GM23338 (cell line): ENCODE measurements at regions not wholly inside any gene's neighbourhood (a gene's known extent, or its start where the extent isn't known, plus 50 kb on each side); places are given as distances from the start of the nearest gene placed in this dataset.

ENCODE experiments used
- ATAC-seq: fragments of 200-7000 bp; cut with Tn5 transposase; 3 replicates; pipeline ENCODE4 v1.9.1; 2020
- DNase-seq: peaks from one replicate; pipeline ENCODE4 v3.0.0-alpha.2; 2015; ENCODE audit warnings: low spot score
- H2AFZ ChIP-seq: fragments of 200-600 bp; sonication (generic); 2 replicates; pipeline ENCODE4 v1.8.0; 2016; ENCODE audit warnings: antibody characterized with exemption, mild to moderate bottlenecking, moderate library complexity
- H3F3A ChIP-seq: fragments of 200-600 bp; sonication (generic); replicated peaks from 2 replicates; pipeline ENCODE4 v1.8.0; 2017; ENCODE audit warnings: antibody characterized with exemption, mixed run types, low read depth
- H3K27ac ChIP-seq: fragments of 200-600 bp; sonication (generic); 2 replicates; pipeline ENCODE4 v1.6.1; 2016; ENCODE audit warnings: low read depth
- H3K27me3 ChIP-seq: fragments of 200-600 bp; sonication (generic); 2 replicates; pipeline ENCODE4 v1.8.0; 2016; ENCODE audit warnings: mild to moderate bottlenecking, mixed run types, moderate library complexity; ENCODE audit not compliant: insufficient read depth
- H3K36me3 ChIP-seq: fragments of 200-600 bp; sonication (generic); 2 replicates; pipeline ENCODE4 v1.8.0; 2016; ENCODE audit warnings: mild to moderate bottlenecking; ENCODE audit not compliant: insufficient read depth
- H3K4me1 ChIP-seq: fragments of 200-600 bp; sonication (generic); 2 replicates; pipeline ENCODE4 v1.8.0; 2016; ENCODE audit warnings: mild to moderate bottlenecking, moderate library complexity; ENCODE audit not compliant: insufficient read depth
- H3K4me2 ChIP-seq: fragments of 200-600 bp; sonication (generic); 2 replicates; pipeline ENCODE4 v1.7.1; 2017; ENCODE audit warnings: mixed run types
- H3K4me3 ChIP-seq: fragments of 200-600 bp; sonication (generic); 2 replicates; pipeline ENCODE4 v1.6.1; 2016; ENCODE audit warnings: mixed run types
- H3K79me2 ChIP-seq: fragments of 200-600 bp; sonication (generic); replicated peaks from 2 replicates; pipeline ENCODE4 v1.8.0; 2017; ENCODE audit warnings: mild to moderate bottlenecking; ENCODE audit not compliant: insufficient read depth
- H3K9me2 ChIP-seq: fragments of 200-600 bp; sonication (generic); 2 replicates; pipeline ENCODE4 v1.8.0; 2017; ENCODE audit not compliant: insufficient read depth
- H4K20me1 ChIP-seq: fragments of 200-600 bp; sonication (generic); replicated peaks from 2 replicates; pipeline ENCODE4 v1.8.0; 2017; ENCODE audit warnings: mild to moderate bottlenecking; ENCODE audit not compliant: insufficient read depth
- H3K27ac Mint-ChIP-seq: 2 replicates; pipeline ENCODE4 v1.8.0; 2020; ENCODE audit warnings: inconsistent platforms, mild to moderate bottlenecking, moderate library complexity, mixed read lengths
- H3K27me3 Mint-ChIP-seq: 3 replicates; pipeline ENCODE4 v1.8.0; 2022; ENCODE audit warnings: low read depth, mild to moderate bottlenecking, moderate library complexity, mixed read lengths, inconsistent platforms; ENCODE audit not compliant: insufficient read depth, poor library complexity
- H3K36me3 Mint-ChIP-seq: 3 replicates; pipeline ENCODE4 v1.8.0; 2021; ENCODE audit warnings: low read depth, mild to moderate bottlenecking, inconsistent platforms, moderate library complexity, mixed read lengths
- H3K4me1 Mint-ChIP-seq: 3 replicates; pipeline ENCODE4 v1.8.0; 2020; ENCODE audit warnings: mild to moderate bottlenecking, inconsistent platforms, mixed read lengths
- H3K4me3 Mint-ChIP-seq: 3 replicates; pipeline ENCODE4 v1.8.0; 2021; ENCODE audit warnings: moderate library complexity, mild to moderate bottlenecking, inconsistent platforms, mixed read lengths
- H3K9me3 Mint-ChIP-seq: 3 replicates; pipeline ENCODE4 v1.8.0; 2020; ENCODE audit warnings: moderate library complexity, mild to moderate bottlenecking, inconsistent platforms, mixed read lengths
- CREB1 ChIP-seq: fragments of 250-450 bp; sonication (Bioruptor Pico); IDR thresholded peaks from 2 replicates; pipeline ENCODE4 v1.5.0; 2020; ENCODE audit warnings: low read depth, mild to moderate bottlenecking, moderate library complexity
- CTCF ChIP-seq, 2 experiments: fragments of 200-600 bp in 1 of 2; sonication (generic) in 1 of 2; conservative IDR thresholded peaks; 2 replicates each; pipeline versions ENCODE4 v1.5.1 to v1.6.1; 2016 to 2017; ENCODE audit warnings: antibody characterized with exemption in 2 of 2, low read depth in 2 of 2, mild to moderate bottlenecking in 2 of 2, moderate library complexity in 1 of 2
- ETS1 ChIP-seq: IDR thresholded peaks from 2 replicates; pipeline ENCODE4 v1.6.1; 2016; ENCODE audit warnings: antibody characterized with exemption
- EZH2 ChIP-seq: fragments of 200-600 bp; sonication (generic); IDR thresholded peaks from one replicate; pipeline ENCODE4 v1.8.0; 2017; ENCODE audit warnings: antibody characterized with exemption, mild to moderate bottlenecking, low read depth; ENCODE audit not compliant: unreplicated experiment
- EZH2phosphoT487 ChIP-seq: fragments of 200-600 bp; sonication (generic); IDR thresholded peaks from one replicate; pipeline ENCODE4 v1.8.1; 2018; ENCODE audit warnings: antibody characterized with exemption; ENCODE audit not compliant: unreplicated experiment
- JUNB ChIP-seq: IDR thresholded peaks from one replicate; pipeline ENCODE4 v1.6.1; 2016; ENCODE audit warnings: antibody characterized with exemption; ENCODE audit not compliant: unreplicated experiment
- NANOG ChIP-seq: IDR thresholded peaks from 2 replicates; pipeline ENCODE4 v1.6.1; 2016; ENCODE audit warnings: antibody characterized with exemption, borderline replicate concordance
- POLR2AphosphoS5 ChIP-seq: IDR thresholded peaks from 2 replicates; pipeline ENCODE4 v1.6.1; 2016; ENCODE audit warnings: antibody characterized with exemption, low read depth
- ZNF114 ChIP-seq: fragments of 250-450 bp; sonication (Bioruptor Pico); IDR thresholded peaks from 2 replicates; pipeline ENCODE4 v1.5.0; 2020; ENCODE audit warnings: mild to moderate bottlenecking, moderate library complexity
- TF ChIP-seq, protein P1 (sequence below): fragments of 250-450 bp; sonication (Bioruptor Pico); IDR thresholded peaks from 2 replicates; pipeline ENCODE4 v1.5.0; 2020; ENCODE audit warnings: mild to moderate bottlenecking, moderate library complexity

DNA sequence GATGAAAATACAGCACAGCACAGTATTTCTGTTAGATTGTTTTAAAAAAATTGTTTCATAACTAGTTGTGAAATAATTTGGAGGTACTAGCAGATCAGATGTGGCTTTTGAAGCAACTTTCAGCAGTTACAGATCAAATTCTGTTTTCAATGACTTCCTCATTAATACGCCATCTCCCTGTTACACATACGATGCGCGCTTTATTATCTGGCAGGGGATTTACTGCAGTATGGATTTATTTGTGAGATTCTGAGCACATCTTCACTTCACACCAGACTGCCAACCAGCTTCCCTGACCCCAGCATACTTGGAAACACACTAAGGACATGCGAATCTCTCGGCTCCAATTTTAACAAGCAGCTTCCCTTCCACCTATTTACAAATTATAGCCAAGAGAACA, 235.5 kb upstream of the DIAPH2 start:
- no peak overlapping the region for H3K4me2 ChIP-seq

DNA sequence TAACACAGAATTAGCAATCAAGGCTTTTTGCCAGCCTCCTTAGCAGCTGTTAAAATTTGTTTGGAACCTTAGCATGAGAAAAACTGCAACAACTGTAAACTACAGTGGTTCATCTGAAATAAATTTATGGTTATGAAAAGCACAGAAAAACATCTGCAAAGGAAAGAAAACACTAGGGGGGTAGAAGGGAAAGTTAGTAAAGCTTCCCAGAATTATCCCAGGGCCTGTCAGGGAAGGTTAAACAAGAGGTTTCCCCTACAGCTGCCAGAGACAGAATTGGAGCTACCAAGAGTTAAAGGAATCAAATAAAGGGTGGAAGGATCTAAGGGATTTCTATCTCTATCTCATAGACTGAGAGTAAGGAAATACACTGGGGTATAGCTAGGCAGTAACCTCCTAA, 234.7 kb upstream of the DIAPH2 start:
- H3K27me3 ChIP-seq, result no peaks in the 10 kb centered on the region
- H3K4me1 Mint-ChIP-seq, result no peaks in the 10 kb centered on the region
- no peaks in the 10 kb centered on the region for H3K36me3 ChIP-seq
- no peaks in the 10 kb centered on the region for H3K4me1 ChIP-seq
- no peak overlapping the region for H2AFZ ChIP-seq
- no peak overlapping the region for H3K4me3 Mint-ChIP-seq
- H3K4me2 ChIP-seq, result no peak overlapping the region
- no peak for DNase-seq
- H3K27ac Mint-ChIP-seq, result no peak overlapping the region
- H3K4me3 ChIP-seq, result no peak overlapping the region
- ATAC-seq, result no peak
- no peaks in the 10 kb centered on the region for H3K27me3 Mint-ChIP-seq
- no peaks in the 10 kb centered on the region for H3K36me3 Mint-ChIP-seq
- H3K27ac ChIP-seq, result no peak overlapping the region
- no peaks in the 10 kb centered on the region for H3F3A ChIP-seq
- H3K9me3 Mint-ChIP-seq, result no peaks in the 10 kb centered on the region
- H4K20me1 ChIP-seq, result no peaks in the 10 kb centered on the region
- H3K79me2 ChIP-seq, result no peaks in the 10 kb centered on the region
- H3K9me2 ChIP-seq, result no peaks in the 10 kb centered on the region
- TF ChIP-seq, protein P1, sequence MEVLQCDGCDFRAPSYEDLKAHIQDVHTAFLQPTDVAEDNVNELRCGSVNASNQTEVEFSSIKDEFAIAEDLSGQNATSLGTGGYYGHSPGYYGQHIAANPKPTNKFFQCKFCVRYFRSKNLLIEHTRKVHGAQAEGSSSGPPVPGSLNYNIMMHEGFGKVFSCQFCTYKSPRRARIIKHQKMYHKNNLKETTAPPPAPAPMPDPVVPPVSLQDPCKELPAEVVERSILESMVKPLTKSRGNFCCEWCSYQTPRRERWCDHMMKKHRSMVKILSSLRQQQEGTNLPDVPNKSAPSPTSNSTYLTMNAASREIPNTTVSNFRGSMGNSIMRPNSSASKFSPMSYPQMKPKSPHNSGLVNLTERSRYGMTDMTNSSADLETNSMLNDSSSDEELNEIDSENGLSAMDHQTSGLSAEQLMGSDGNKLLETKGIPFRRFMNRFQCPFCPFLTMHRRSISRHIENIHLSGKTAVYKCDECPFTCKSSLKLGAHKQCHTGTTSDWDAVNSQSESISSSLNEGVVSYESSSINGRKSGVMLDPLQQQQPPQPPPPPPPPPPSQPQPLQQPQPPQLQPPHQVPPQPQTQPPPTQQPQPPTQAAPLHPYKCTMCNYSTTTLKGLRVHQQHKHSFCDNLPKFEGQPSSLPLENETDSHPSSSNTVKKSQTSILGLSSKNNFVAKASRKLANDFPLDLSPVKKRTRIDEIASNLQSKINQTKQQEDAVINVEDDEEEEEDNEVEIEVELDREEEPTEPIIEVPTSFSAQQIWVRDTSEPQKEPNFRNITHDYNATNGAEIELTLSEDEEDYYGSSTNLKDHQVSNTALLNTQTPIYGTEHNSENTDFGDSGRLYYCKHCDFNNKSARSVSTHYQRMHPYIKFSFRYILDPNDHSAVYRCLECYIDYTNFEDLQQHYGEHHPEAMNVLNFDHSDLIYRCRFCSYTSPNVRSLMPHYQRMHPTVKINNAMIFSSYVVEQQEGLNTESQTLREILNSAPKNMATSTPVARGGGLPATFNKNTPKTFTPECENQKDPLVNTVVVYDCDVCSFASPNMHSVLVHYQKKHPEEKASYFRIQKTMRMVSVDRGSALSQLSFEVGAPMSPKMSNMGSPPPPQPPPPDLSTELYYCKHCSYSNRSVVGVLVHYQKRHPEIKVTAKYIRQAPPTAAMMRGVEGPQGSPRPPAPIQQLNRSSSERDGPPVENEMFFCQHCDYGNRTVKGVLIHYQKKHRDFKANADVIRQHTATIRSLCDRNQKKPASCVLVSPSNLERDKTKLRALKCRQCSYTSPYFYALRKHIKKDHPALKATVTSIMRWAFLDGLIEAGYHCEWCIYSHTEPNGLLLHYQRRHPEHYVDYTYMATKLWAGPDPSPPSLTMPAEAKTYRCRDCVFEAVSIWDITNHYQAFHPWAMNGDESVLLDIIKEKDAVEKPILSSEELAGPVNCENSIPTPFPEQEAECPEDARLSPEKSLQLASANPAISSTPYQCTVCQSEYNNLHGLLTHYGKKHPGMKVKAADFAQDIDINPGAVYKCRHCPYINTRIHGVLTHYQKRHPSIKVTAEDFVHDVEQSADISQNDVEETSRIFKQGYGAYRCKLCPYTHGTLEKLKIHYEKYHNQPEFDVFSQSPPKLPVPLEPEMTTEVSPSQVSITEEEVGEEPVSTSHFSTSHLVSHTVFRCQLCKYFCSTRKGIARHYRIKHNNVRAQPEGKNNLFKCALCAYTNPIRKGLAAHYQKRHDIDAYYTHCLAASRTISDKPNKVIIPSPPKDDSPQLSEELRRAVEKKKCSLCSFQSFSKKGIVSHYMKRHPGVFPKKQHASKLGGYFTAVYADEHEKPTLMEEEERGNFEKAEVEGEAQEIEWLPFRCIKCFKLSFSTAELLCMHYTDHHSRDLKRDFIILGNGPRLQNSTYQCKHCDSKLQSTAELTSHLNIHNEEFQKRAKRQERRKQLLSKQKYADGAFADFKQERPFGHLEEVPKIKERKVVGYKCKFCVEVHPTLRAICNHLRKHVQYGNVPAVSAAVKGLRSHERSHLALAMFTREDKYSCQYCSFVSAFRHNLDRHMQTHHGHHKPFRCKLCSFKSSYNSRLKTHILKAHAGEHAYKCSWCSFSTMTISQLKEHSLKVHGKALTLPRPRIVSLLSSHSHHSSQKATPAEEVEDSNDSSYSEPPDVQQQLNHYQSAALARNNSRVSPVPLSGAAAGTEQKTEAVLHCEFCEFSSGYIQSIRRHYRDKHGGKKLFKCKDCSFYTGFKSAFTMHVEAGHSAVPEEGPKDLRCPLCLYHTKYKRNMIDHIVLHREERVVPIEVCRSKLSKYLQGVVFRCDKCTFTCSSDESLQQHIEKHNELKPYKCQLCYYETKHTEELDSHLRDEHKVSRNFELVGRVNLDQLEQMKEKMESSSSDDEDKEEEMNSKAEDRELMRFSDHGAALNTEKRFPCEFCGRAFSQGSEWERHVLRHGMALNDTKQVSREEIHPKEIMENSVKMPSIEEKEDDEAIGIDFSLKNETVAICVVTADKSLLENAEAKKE (CRISPR knock-in tag), result no peak
- TF ChIP-seq ZNF114 (CRISPR knock-in tag) (no peak), CREB1 (CRISPR knock-in tag) (no peak), ETS1 (no peak), EZH2phosphoT487 (no peak), POLR2AphosphoS5 (no peak), NANOG (no peak), CTCF (conservative IDR thresholded peaks at IDR 0.05; ENCODE audit: low read depth in 2 of 2) (no peak), EZH2 (no peak)

More for the DNA sequence above, 235.5 kb upstream of the DIAPH2 start:
- Histone ChIP-seq H3K27ac (no peak overlapping the region), H3K27me3 (no peaks in the 10 kb centered on the region), H3K9me2 (no peaks in the 10 kb centered on the region), H3K4me3 (no peak overlapping the region), H2AFZ (no peak overlapping the region), H4K20me1 (no peaks in the 10 kb centered on the region), H3K4me1 (no peaks in the 10 kb centered on the region), H3F3A (no peaks in the 10 kb centered on the region), H3K36me3 (no peaks in the 10 kb centered on the region), H3K79me2 (no peaks in the 10 kb centered on the region)
- H3K27ac Mint-ChIP-seq, result no peak overlapping the region
- H3K4me1 Mint-ChIP-seq, result no peaks in the 10 kb centered on the region
- H3K27me3 Mint-ChIP-seq, result no peaks in the 10 kb centered on the region
- DNase-seq (no peak), ATAC-seq (no peak)
- no peaks in the 10 kb centered on the region for H3K36me3 Mint-ChIP-seq
- H3K9me3 Mint-ChIP-seq, result no peaks in the 10 kb centered on the region
- no peak overlapping the region for H3K4me3 Mint-ChIP-seq
- TF ChIP-seq POLR2AphosphoS5 (no peak), NANOG (no peak), JUNB (no peak), ZNF114 (CRISPR knock-in tag) (no peak)
